ENCODE measurements at regions not wholly inside any gene's neighbourhood (a gene's known extent, or its start where the extent isn't known, plus 50 kb on each side); places are given as distances from the start of the nearest gene placed in this dataset.

DNA sequence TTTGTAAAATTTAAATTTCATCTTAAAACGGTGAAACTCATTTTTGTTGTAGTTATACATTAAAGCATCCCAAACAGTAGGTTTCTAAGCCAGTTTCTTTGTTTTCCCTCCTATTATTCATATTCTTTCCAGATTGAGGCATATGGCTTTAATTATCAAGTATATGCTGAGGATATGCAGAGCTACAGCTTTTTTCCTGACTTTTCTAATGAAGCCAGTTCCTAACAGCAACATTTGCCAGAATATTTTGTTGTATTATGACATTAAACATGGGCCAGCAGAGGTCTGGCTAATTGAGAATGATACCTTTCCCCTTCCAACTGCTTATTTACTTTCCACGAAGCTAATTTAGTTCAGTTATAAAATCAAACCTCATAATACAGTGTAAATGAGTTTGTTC lies 75.3 kb downstream of the SLIT2 start:
- H3K27me3 Mint-ChIP-seq (ENCODE audit: low read depth) = no peaks in the 10 kb centered on the region

DNA sequence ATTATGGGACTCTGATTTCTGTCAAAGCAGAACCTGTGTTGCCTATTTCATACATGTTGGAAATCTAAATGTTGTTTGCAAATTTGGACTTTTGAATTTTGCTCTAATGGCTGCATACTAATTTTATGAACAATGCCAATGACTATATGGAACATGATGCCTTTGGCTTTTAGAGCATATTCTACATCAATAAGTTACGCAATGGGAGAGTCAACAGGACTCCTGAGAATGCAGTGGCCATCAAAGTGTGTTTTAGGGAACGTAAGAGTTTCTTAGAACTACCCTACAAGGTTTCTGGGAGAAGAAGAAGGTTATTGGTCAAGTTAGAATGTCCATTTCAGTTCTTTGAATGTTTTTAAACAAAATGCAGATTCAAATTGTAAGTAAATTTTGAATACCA lies 76.1 kb downstream of the SLIT2 start:
- H3K4me1 Mint-ChIP-seq = peaks cover 13% of the 10 kb centered on the region
- no peak for DNase-seq (ENCODE audit: low spot score in 2 of 2, unreplicated experiment in 2 of 2)
- no peak overlapping the region for H3K4me3 Mint-ChIP-seq
- H3K36me3 Mint-ChIP-seq = no peaks in the 10 kb centered on the region
- no peaks in the 10 kb centered on the region for H3K9me3 Mint-ChIP-seq
- H3K27ac Mint-ChIP-seq = no peak overlapping the region
- no peaks in the 10 kb centered on the region for H3K27me3 Mint-ChIP-seq (ENCODE audit: low read depth)
- TF ChIP-seq, protein P1, sequence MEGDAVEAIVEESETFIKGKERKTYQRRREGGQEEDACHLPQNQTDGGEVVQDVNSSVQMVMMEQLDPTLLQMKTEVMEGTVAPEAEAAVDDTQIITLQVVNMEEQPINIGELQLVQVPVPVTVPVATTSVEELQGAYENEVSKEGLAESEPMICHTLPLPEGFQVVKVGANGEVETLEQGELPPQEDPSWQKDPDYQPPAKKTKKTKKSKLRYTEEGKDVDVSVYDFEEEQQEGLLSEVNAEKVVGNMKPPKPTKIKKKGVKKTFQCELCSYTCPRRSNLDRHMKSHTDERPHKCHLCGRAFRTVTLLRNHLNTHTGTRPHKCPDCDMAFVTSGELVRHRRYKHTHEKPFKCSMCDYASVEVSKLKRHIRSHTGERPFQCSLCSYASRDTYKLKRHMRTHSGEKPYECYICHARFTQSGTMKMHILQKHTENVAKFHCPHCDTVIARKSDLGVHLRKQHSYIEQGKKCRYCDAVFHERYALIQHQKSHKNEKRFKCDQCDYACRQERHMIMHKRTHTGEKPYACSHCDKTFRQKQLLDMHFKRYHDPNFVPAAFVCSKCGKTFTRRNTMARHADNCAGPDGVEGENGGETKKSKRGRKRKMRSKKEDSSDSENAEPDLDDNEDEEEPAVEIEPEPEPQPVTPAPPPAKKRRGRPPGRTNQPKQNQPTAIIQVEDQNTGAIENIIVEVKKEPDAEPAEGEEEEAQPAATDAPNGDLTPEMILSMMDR (IDR thresholded peaks at IDR 0.05; ENCODE audit: unreplicated experiment) = no peak

More for the DNA sequence above, 75.3 kb downstream of the SLIT2 start:
- Mint-ChIP-seq H3K27ac (no peak overlapping the region), H3K9me3 (no peaks in the 10 kb centered on the region), H3K4me1 (peaks cover 13% of the 10 kb centered on the region), H3K4me3 (no peak overlapping the region), H3K36me3 (no peaks in the 10 kb centered on the region)
- no peak for DNase-seq (ENCODE audit: low spot score in 2 of 2, unreplicated experiment in 2 of 2)
- TF ChIP-seq, protein P1 (IDR thresholded peaks at IDR 0.05; ENCODE audit: unreplicated experiment) = no peak

DNA sequence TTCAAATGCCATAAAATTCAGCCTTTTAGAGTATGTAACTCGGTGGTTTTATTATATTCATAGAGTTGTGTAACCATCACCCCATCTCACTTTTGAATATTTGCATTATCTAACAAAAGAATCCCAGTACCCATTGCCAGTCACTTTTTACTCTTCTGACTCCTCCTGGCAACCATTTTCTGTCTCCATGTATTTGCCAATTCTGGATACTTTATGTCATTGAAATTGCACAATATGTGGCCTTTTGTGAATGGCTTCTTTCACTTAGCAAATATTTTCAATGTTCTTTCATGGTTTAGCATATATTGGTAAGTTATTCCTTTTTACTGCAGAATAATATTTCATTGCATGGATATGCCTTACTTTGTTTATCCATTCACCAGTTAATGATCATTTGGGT lies 79.9 kb downstream of the SLIT2 start:
- no peak for DNase-seq (ENCODE audit: low spot score in 2 of 2, unreplicated experiment in 2 of 2)
- Mint-ChIP-seq H3K27ac (no peak overlapping the region), H3K4me3 (no peak overlapping the region), H3K27me3 (ENCODE audit: low read depth) (no peaks in the 10 kb centered on the region), H3K4me1 (peaks cover 5% of the 10 kb centered on the region), H3K9me3 (no peaks in the 10 kb centered on the region), H3K36me3 (no peaks in the 10 kb centered on the region)
- TF ChIP-seq, protein P1 (IDR thresholded peaks at IDR 0.05; ENCODE audit: unreplicated experiment) = no peak

DNA sequence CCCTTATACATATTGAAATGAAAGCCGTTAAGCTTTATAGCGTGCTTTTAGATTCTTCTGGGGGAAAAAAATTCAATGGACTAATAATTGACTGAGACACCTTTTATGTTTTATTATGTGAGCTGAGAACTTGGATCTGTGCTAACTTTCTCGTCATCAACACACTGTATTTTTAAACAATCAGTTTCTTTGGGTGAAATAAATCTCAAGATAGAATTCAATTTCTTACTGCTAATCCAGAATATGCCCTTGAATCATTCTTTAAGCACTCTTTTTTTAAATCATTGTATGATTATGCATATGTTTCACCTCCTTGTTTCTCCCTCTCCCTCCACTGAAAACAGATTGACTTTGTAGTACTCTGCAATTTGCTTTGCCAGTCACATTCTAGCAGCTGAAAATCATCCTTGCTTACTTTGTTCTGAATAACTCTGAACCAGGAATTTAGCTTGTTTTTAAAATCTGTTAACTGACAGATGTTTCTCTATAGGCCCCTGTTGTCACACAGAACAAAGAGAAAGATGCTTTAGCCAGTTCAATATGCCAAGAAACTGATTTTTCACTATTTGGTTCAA lies 81.5 kb downstream of the SLIT2 start:
- Mint-ChIP-seq H3K9me3 (no peaks in the 10 kb centered on the region), H3K36me3 (peaks cover 3% of the 10 kb centered on the region), H3K4me3 (no peak overlapping the region), H3K27me3 (ENCODE audit: low read depth) (no peaks in the 10 kb centered on the region), H3K4me1 (peaks cover 2% of the 10 kb centered on the region), H3K27ac (no peak overlapping the region)
- DNase-seq (ENCODE audit: low spot score in 2 of 2, unreplicated experiment in 2 of 2) = no peak
- TF ChIP-seq, protein P1 (IDR thresholded peaks at IDR 0.05; ENCODE audit: unreplicated experiment) = no peak

DNA sequence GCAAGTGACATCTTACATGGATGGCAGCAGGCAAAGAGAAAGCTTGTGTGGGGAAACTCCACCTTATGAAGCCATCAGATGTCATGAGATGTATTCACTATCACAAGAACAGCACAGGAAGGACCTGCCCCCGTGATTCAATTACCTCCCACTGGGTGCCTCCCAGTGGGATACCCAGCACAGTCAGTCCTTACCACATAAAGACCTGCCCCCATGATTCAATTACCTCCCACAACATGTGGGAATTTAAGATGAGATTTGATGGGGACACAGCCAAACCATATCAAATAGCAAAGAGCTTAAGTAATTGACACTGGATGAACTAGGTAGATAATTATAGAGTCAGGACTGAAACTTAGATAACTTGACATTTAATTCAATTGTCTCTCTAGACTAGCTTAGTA lies 85.6 kb downstream of the SLIT2 start:
- no peak for DNase-seq (ENCODE audit: low spot score in 2 of 2, unreplicated experiment in 2 of 2)
- no peak overlapping the region for H3K27ac Mint-ChIP-seq

More for the DNA sequence above, 85.6 kb downstream of the SLIT2 start:
- no peak overlapping the region for H3K4me3 Mint-ChIP-seq
- H3K9me3 Mint-ChIP-seq = no peaks in the 10 kb centered on the region
- peaks cover 2% of the 10 kb centered on the region for H3K4me1 Mint-ChIP-seq
- TF ChIP-seq, protein P1 (IDR thresholded peaks at IDR 0.05; ENCODE audit: unreplicated experiment) = no peak
- no peaks in the 10 kb centered on the region for H3K27me3 Mint-ChIP-seq (ENCODE audit: low read depth)
- peaks cover 3% of the 10 kb centered on the region for H3K36me3 Mint-ChIP-seq
